Natural killer cell (primary cell): ENCODE measurements at regions not wholly inside any gene's neighbourhood (a gene's known extent, or its start where the extent isn't known, plus 50 kb on each side); places are given as distances from the start of the nearest gene placed in this dataset.

Source experiments
- ATAC-seq, 3 donors: fragments of 150-1000 bp in 2 of 3; fragments of 200-7000 bp in 1 of 3; cut with Tn5 transposase; 1 replicate in 1 of 3; 2 replicates in 2 of 3; pipeline ENCODE4 v1.10.0; 2021; ENCODE audit warnings: mild to moderate bottlenecking in 2 of 3, moderate library complexity in 2 of 3
- DNase-seq, 2 donors: peaks; one replicate each; pipeline versions ENCODE4 v3.0.0 to v3.0.0-alpha.2; 2013 to 2021; ENCODE audit warnings: mixed read lengths in 1 of 2
- H3K27ac ChIP-seq: one replicate; pipeline ENCODE4 v1.5.1; 2013; ENCODE audit warnings: mild to moderate bottlenecking, low read length
- H3K27me3 ChIP-seq: one replicate; pipeline ENCODE4 v1.6.1; 2013; ENCODE audit warnings: low read length; ENCODE audit not compliant: control insufficient read depth, insufficient read depth
- H3K36me3 ChIP-seq: one replicate; pipeline ENCODE4 v1.6.1; 2013; ENCODE audit warnings: low read length; ENCODE audit not compliant: control insufficient read depth, insufficient read depth
- H3K4me1 ChIP-seq: one replicate; pipeline ENCODE4 v1.6.1; 2013; ENCODE audit warnings: low read length; ENCODE audit not compliant: control insufficient read depth, insufficient read depth
- H3K4me3 ChIP-seq: one replicate; pipeline ENCODE4 v1.5.1; 2013; ENCODE audit warnings: low read length
- H3K9me3 ChIP-seq: one replicate; pipeline ENCODE4 v1.6.1; 2013; ENCODE audit warnings: low read length; ENCODE audit not compliant: control insufficient read depth, insufficient read depth
- H3K27ac Mint-ChIP-seq, 2 donors: one replicate each; pipeline ENCODE4 v1.8.0; 2022; ENCODE audit warnings: mild to moderate bottlenecking in 2 of 2, mixed read lengths in 2 of 2, moderate library complexity in 1 of 2
- H3K27me3 Mint-ChIP-seq, 2 donors: one replicate each; pipeline ENCODE4 v1.8.0; 2022; ENCODE audit warnings: low read depth in 2 of 2, mixed read lengths in 2 of 2
- H3K36me3 Mint-ChIP-seq: one replicate; pipeline ENCODE4 v1.8.0; 2022; ENCODE audit warnings: mixed read lengths
- H3K4me1 Mint-ChIP-seq, 2 donors: one replicate each; pipeline ENCODE4 v1.8.0; 2022; ENCODE audit warnings: mixed read lengths in 2 of 2
- H3K4me3 Mint-ChIP-seq: one replicate; pipeline ENCODE4 v1.8.0; 2022; ENCODE audit warnings: mild to moderate bottlenecking, moderate library complexity, mixed read lengths
- H3K9me3 Mint-ChIP-seq, 2 donors: one replicate each; pipeline ENCODE4 v1.8.0; 2022; ENCODE audit warnings: mixed read lengths in 2 of 2
- CTCF ChIP-seq: fragments of 200-600 bp; IDR thresholded peaks from one replicate; pipeline ENCODE4 v1.8.0; 2022; ENCODE audit warnings: antibody characterized with exemption
- WGBS: methylation state at CpG from one replicate; pipeline ENCODE4 v1.1.7; 2013; ENCODE audit warnings: missing lambda C conversion rate; ENCODE audit not compliant: insufficient coverage; 5-methylcytosine and 5-hydroxymethylcytosine counted together
- intact Hi-C: fragments of 100-400 bp; cut with micrococcal nuclease; formaldehyde crosslinking; loops from one replicate; pipeline ENCODE4 v1.14.2; 2022

GRCh38 chr3:152638707-152639450 is 196.1 kb upstream of the P2RY1 start:
- ATAC-seq, result no peak
- Mint-ChIP-seq H3K36me3 (peaks cover 5% of the 10 kb centered on the region), H3K27me3 (peaks cover 0 to 2% of the 10 kb centered on the region in 2 donors), H3K4me1 (no peaks in the 10 kb centered on the region), H3K27ac (no peak overlapping the region), H3K4me3 (no peak overlapping the region), H3K9me3 (peaks cover 0 to 3% of the 10 kb centered on the region in 2 donors)
- Histone ChIP-seq H3K27ac (no peak overlapping the region), H3K36me3 (no peaks in the 10 kb centered on the region), H3K4me3 (no peak overlapping the region), H3K9me3 (no peaks in the 10 kb centered on the region), H3K27me3 (no peaks in the 10 kb centered on the region), H3K4me1 (no peaks in the 10 kb centered on the region)
- WGBS, result 82% methylated on average over 8 of the region's 8 CpGs
- no peak for DNase-seq
- TF ChIP-seq CTCF, result no peak
- intact Hi-C loops, result no loop called here

GRCh38 chr3:152641198-152641597 is 193.7 kb upstream of the P2RY1 start:
- intact Hi-C loops, result no loop called here
- Mint-ChIP-seq H3K27me3 (peaks cover 0 to 2% of the 10 kb centered on the region in 2 donors), H3K36me3 (peaks cover 7% of the 10 kb centered on the region), H3K9me3 (peaks cover 3 to 4% of the 10 kb centered on the region in 2 donors), H3K27ac (no peak overlapping the region), H3K4me1 (no peaks in the 10 kb centered on the region), H3K4me3 (no peak overlapping the region)
- H3K4me1 ChIP-seq, result no peaks in the 10 kb centered on the region
- no peak for TF ChIP-seq CTCF
- ATAC-seq (no peak), DNase-seq (no peak)
- WGBS, result no CpG with 5 or more reads among the region's 1 CpG
- no peaks in the 10 kb centered on the region for H3K27me3 ChIP-seq
- no peak overlapping the region for H3K27ac ChIP-seq
- H3K4me3 ChIP-seq, result no peak overlapping the region
- H3K9me3 ChIP-seq, result peaks cover 3% of the 10 kb centered on the region
- H3K36me3 ChIP-seq, result no peaks in the 10 kb centered on the region

- peaks cover 7% of the 10 kb centered on the region for H3K36me3 Mint-ChIP-seq
- Histone ChIP-seq H3K27me3 (no peaks in the 10 kb centered on the region), H3K9me3 (peaks cover 3% of the 10 kb centered on the region), H3K36me3 (no peaks in the 10 kb centered on the region), H3K4me3 (no peak overlapping the region), H3K27ac (no peak overlapping the region), H3K4me1 (no peaks in the 10 kb centered on the region)
- ATAC-seq (no peak), DNase-seq (no peak)
- intact Hi-C loops, result no loop called here
- peaks cover 3 to 5% of the 10 kb centered on the region in 2 donors for H3K9me3 Mint-ChIP-seq
- no CpG with 5 or more reads among the region's 2 CpGs for WGBS
- TF ChIP-seq CTCF, result no peak
- peaks cover 0 to 2% of the 10 kb centered on the region in 2 donors for H3K27me3 Mint-ChIP-seq
- H3K4me1 Mint-ChIP-seq, result no peaks in the 10 kb centered on the region
- no peak overlapping the region for H3K4me3 Mint-ChIP-seq
- H3K27ac Mint-ChIP-seq, result no peak overlapping the region
These were observed 192.3 kb upstream of the P2RY1 start for GRCh38 chr3:152642658-152643057.

GRCh38 chr3:152644478-152644877 is 190.5 kb upstream of the P2RY1 start:
- no peak overlapping the region for H3K4me3 ChIP-seq
- Mint-ChIP-seq H3K4me3 (no peak overlapping the region), H3K9me3 (peaks cover 3 to 5% of the 10 kb centered on the region in 2 donors), H3K27me3 (peaks cover 0 to 2% of the 10 kb centered on the region in 2 donors), H3K36me3 (peaks cover 7% of the 10 kb centered on the region), H3K4me1 (no peaks in the 10 kb centered on the region), H3K27ac (no peak overlapping the region)
- peaks cover 3% of the 10 kb centered on the region for H3K9me3 ChIP-seq
- no peaks in the 10 kb centered on the region for H3K4me1 ChIP-seq
- TF ChIP-seq CTCF, result no peak
- H3K27ac ChIP-seq, result no peak overlapping the region
- no peaks in the 10 kb centered on the region for H3K27me3 ChIP-seq
- H3K36me3 ChIP-seq, result no peaks in the 10 kb centered on the region
- ATAC-seq (no peak), DNase-seq (no peak)
- intact Hi-C loops, result no loop called here
